ENCODE measurements at regions not wholly inside any gene's neighbourhood (a gene's known extent, or its start where the extent isn't known, plus 50 kb on each side); places are given as distances from the start of the nearest gene placed in this dataset.
"Not testable (repeated sequence)": the region's sequence is repeated elsewhere in the genome, so short reads cannot be mapped to it uniquely, and the experiment has no call there.

DNA sequence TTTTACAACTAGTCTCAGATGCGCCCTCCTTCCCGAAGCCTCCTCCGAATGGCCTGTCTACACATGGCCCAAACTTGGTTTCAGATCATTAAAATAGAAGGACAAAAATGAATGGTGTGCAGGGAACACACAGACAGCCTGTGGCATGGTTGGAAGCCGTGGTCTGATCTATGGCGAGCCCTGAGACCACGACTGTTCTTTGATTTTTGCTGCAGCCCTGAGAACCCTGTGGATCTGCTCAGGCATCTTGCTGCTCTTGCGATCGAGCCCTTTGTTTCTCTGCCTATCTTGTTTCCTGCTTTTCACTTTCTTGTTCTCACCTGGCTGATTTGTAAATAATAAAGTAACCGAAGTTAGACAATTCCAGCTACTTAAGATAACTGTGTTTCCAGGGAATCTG lies 57.0 kb upstream of the NBPF15 start:
- TF ChIP-seq, protein P1, sequence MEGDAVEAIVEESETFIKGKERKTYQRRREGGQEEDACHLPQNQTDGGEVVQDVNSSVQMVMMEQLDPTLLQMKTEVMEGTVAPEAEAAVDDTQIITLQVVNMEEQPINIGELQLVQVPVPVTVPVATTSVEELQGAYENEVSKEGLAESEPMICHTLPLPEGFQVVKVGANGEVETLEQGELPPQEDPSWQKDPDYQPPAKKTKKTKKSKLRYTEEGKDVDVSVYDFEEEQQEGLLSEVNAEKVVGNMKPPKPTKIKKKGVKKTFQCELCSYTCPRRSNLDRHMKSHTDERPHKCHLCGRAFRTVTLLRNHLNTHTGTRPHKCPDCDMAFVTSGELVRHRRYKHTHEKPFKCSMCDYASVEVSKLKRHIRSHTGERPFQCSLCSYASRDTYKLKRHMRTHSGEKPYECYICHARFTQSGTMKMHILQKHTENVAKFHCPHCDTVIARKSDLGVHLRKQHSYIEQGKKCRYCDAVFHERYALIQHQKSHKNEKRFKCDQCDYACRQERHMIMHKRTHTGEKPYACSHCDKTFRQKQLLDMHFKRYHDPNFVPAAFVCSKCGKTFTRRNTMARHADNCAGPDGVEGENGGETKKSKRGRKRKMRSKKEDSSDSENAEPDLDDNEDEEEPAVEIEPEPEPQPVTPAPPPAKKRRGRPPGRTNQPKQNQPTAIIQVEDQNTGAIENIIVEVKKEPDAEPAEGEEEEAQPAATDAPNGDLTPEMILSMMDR (IDR thresholded peaks at IDR 0.05; ENCODE audit: extremely low read depth in 1 of 2, insufficient read depth in 1 of 2, low read depth in 1 of 2, low read length in 2 of 2): not testable (repeated sequence)
- not testable (repeated sequence) for TF ChIP-seq EZH2 (IDR thresholded peaks at IDR 0.05; ENCODE audit: borderline replicate concordance, low read depth, low read length, severe bottlenecking); JUN (IDR thresholded peaks at IDR 0.05; ENCODE audit: borderline replicate concordance, insufficient read depth, insufficient read length, low read depth); FOS (IDR thresholded peaks at IDR 0.05; ENCODE audit: borderline replicate concordance, insufficient read depth, low read length); POLR2A (IDR thresholded peaks at IDR 0.05; ENCODE audit: low read depth, low read length); POLR2AphosphoS5 (IDR thresholded peaks at IDR 0.05; ENCODE audit: insufficient read depth, low read depth, low read length); MYC (IDR thresholded peaks at IDR 0.05; ENCODE audit: low read depth, low read length); GATA2 (IDR thresholded peaks at IDR 0.05; ENCODE audit: insufficient read depth, insufficient read length, low read depth, low read length)
- TF ChIP-seq, protein P2, sequence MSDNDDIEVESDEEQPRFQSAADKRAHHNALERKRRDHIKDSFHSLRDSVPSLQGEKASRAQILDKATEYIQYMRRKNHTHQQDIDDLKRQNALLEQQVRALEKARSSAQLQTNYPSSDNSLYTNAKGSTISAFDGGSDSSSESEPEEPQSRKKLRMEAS (IDR thresholded peaks at IDR 0.05; ENCODE audit: insufficient read depth, insufficient read length): not testable (repeated sequence)

All from endothelial cell of umbilical vein (primary cell).